ENCODE measurements at regions not wholly inside any gene's neighbourhood (a gene's known extent, or its start where the extent isn't known, plus 50 kb on each side); places are given as distances from the start of the nearest gene placed in this dataset.

DNA sequence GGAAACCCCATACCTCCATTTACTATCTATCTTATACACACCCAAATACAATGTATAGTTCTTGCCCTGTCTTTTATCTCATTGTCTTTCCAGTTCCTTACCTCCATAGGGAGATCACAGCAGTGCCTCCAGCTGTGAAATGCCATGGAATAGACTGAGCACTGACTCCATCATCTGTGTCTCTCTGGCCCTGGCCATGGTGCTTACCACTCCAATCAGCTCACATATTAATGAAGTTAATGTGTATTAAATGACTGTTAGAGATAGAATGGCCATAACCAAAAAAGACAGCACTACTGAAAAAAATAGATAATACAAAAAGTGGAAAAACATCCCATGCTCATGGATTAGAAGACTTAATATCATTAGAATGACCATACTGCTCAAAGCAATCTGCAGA, 240.4 kb upstream of the SOX21 start:
- no peak overlapping the region for H3K4me3 ChIP-seq (ENCODE audit: low read depth, low read length)
- TF ChIP-seq, protein P1, sequence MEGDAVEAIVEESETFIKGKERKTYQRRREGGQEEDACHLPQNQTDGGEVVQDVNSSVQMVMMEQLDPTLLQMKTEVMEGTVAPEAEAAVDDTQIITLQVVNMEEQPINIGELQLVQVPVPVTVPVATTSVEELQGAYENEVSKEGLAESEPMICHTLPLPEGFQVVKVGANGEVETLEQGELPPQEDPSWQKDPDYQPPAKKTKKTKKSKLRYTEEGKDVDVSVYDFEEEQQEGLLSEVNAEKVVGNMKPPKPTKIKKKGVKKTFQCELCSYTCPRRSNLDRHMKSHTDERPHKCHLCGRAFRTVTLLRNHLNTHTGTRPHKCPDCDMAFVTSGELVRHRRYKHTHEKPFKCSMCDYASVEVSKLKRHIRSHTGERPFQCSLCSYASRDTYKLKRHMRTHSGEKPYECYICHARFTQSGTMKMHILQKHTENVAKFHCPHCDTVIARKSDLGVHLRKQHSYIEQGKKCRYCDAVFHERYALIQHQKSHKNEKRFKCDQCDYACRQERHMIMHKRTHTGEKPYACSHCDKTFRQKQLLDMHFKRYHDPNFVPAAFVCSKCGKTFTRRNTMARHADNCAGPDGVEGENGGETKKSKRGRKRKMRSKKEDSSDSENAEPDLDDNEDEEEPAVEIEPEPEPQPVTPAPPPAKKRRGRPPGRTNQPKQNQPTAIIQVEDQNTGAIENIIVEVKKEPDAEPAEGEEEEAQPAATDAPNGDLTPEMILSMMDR (IDR thresholded peaks at IDR 0.05; ENCODE audit: low read depth, low read length, missing control alignments) = no peak

DNA sequence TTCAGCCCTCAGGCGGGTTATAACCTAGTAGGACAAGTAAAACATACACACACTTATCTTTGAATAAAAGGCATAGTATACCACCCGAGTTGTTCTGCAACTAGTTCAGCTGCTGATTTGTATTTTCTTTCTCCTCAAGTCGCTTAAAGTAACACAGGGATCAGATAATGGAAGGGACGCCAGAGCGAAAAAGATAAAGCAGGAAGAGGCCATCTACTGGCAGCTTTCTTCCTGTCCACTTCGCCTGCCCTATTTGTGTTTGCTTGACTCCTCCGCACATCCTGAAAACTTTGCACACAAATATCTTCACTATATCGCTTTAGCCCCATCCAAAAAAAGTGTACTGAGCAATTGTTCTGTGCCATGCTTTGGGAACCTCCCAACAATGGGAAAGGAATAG, 238.0 kb upstream of the SOX21 start:
- no peak overlapping the region for H3K4me3 ChIP-seq (ENCODE audit: low read depth, low read length)
- no peak for DNase-seq (ENCODE audit: low read depth)
- TF ChIP-seq, protein P1 (IDR thresholded peaks at IDR 0.05; ENCODE audit: low read depth, low read length, missing control alignments) = no peak

More for the DNA sequence above, 240.4 kb upstream of the SOX21 start:
- no peak for DNase-seq (ENCODE audit: low read depth)

DNA sequence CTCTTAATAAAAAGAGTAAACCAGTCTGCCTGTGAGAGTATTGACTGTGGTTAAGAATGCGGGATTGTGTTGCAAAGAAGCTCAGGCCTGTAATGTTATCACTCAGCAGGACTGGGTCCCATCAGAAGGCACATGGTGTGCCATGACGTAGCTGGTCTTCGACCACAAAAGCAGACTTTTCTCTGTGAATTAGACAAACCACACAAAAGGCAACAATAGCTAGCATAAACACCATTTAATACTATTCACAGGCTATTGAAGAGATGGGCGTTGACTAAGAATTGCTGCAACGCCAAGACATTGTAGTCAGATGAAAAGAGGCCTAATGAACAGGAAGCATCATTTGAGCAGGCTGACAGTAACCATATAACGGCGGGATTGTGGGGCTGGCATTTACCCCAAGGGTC, 235.6 kb upstream of the SOX21 start:
- TF ChIP-seq, protein P1 (IDR thresholded peaks at IDR 0.05; ENCODE audit: low read depth, low read length, missing control alignments) = no peak
- H3K4me3 ChIP-seq (ENCODE audit: low read depth, low read length) = no peak overlapping the region
- DNase-seq (ENCODE audit: low read depth) = no peak

DNA sequence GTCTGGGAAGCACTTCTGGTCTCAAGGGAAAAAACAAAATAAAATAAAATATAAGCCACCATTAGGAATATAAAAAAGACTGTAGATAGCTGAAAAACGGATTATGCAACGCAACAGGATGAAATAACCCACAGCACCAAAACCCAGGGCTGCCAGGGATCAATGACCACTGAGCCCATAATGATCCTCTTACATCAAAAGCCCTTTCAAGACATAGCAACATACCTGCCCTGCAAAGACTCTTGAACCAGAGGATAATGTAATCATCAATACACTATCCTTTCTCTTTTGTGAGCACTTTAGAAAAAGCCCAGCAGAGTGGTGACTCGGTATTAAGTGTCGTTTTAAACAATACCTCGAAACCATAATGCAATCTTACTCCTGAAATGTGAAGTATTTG, 235.0 kb upstream of the SOX21 start:
- DNase-seq (ENCODE audit: low read depth) = no peak
- H3K4me3 ChIP-seq (ENCODE audit: low read depth, low read length) = no peak overlapping the region
- TF ChIP-seq, protein P1 (IDR thresholded peaks at IDR 0.05; ENCODE audit: low read depth, low read length, missing control alignments) = no peak

DNA sequence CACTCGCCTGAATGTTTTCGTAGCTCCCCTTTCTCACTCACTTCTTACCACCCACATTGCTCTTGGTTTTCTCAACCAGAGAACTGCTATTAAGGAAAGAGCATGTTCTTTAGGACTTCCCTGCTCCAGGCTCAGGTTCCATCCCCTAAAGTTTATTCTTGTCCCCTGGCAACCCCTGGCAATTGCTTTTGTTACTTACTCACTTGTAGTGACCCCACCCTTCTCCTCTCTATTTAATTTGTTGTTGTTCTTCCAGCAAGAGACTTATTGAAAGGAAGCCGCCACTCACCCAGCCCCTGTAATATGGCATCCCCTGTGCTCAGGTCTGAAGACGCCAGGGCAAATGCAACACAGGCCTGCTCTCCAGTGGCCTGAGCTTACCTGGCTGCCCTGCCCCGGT, 233.7 kb upstream of the SOX21 start:
- TF ChIP-seq, protein P1 (IDR thresholded peaks at IDR 0.05; ENCODE audit: low read depth, low read length, missing control alignments) = no peak
- H3K4me3 ChIP-seq (ENCODE audit: low read depth, low read length) = no peak overlapping the region
- no peak for DNase-seq (ENCODE audit: low read depth)

DNA sequence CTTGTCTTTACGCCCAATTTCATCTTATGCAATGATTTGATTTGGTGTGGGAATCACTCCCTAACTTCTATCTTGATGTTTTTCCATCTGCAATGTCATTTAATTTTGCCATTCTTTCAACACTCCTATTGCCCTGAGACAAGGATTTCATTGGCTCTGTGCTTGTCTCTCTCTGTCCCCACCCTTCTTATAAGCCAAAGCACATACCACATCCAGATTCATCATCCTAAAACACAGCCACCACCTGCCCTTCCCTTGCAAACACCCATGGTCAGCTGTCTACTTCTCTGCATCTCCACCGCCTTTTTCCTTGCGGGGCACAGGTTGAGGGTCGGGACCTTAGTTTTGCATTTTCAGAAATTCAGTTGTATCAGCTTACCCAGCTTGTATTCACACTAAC, 225.8 kb upstream of the SOX21 start:
- H3K4me3 ChIP-seq (ENCODE audit: low read depth, low read length) = no peak overlapping the region
- no peak for DNase-seq (ENCODE audit: low read depth)
- TF ChIP-seq, protein P1 (IDR thresholded peaks at IDR 0.05; ENCODE audit: low read depth, low read length, missing control alignments) = no peak

DNA sequence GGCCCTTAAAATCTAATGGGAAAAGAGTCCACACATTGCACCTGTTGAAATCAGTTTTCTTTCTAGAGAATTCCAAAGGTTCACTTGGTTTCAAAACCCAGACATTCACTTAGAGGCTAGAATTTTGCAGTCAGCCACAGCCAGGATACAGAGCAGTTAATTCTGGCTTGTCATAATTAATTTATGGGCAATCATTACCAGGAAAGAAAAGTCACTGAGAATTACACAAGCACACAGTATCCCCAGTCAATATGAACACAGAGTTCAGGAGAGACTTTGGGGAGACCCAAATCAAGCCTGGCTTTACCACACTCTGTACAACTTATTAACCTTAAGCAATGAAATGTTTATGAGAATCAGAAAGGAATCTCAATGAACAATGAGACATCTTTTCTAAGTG, 224.3 kb upstream of the SOX21 start:
- TF ChIP-seq, protein P1 (IDR thresholded peaks at IDR 0.05; ENCODE audit: low read depth, low read length, missing control alignments) = no peak
- DNase-seq (ENCODE audit: low read depth) = no peak
- H3K4me3 ChIP-seq (ENCODE audit: low read depth, low read length) = no peak overlapping the region
